OCI-LY3 (cell line): ENCODE measurements at regions not wholly inside any gene's neighbourhood (a gene's known extent, or its start where the extent isn't known, plus 50 kb on each side); places are given as distances from the start of the nearest gene placed in this dataset.
"Not testable (repeated sequence)": the region's sequence is repeated elsewhere in the genome, so short reads cannot be mapped to it uniquely, and the experiment has no call there.

ENCODE experiments used
- H2AFZ ChIP-seq: fragments of 200-600, 300-600 bp; shearing (Covaris generic); 2 replicates; pipeline ENCODE4 v1.6.0; 2014; ENCODE audit warnings: antibody characterized with exemption, low read depth, low read length
- H3K27ac ChIP-seq: fragments of 200-600, 300-600 bp; sonication (generic); 2 replicates; pipeline ENCODE4 v1.5.1; 2014; ENCODE audit warnings: mild to moderate bottlenecking, low read length, moderate library complexity, mixed read lengths
- H3K27me3 ChIP-seq: fragments of 200-600, 300-600 bp; sonication (generic); 2 replicates; pipeline ENCODE4 v1.6.1; 2014; ENCODE audit warnings: low read depth, low read length, mixed read lengths
- H3K36me3 ChIP-seq: fragments of 200-600, 300-600 bp; sonication (generic); replicated peaks from 2 replicates; pipeline ENCODE3; 2014; ENCODE audit warnings: low read depth, low read length, mixed read lengths
- H3K4me1 ChIP-seq: fragments of 300-600, 200-600 bp; sonication (generic); 2 replicates; pipeline ENCODE4 v1.6.1; 2014; ENCODE audit warnings: low read length, mixed read lengths
- H3K4me2 ChIP-seq: fragments of 200-600, 300-600 bp; sonication (generic); 2 replicates; pipeline ENCODE4 v1.6.1; 2014; ENCODE audit warnings: low read length, mixed read lengths
- H3K4me3 ChIP-seq: fragments of 300-600, 200-600 bp; sonication (generic); 2 replicates; pipeline ENCODE4 v1.5.1; 2014; ENCODE audit warnings: antibody characterized with exemption, mild to moderate bottlenecking, low read length, moderate library complexity
- H3K79me2 ChIP-seq: fragments of 300-600, 200-600 bp; shearing (Covaris generic); 2 replicates; pipeline ENCODE4 v1.6.1; 2014; ENCODE audit warnings: mild to moderate bottlenecking, low read length, mixed read lengths
- H3K9ac ChIP-seq: fragments of 300-600, 200-600 bp; shearing (Covaris generic); 2 replicates; pipeline ENCODE4 v1.6.0; 2014; ENCODE audit warnings: mild to moderate bottlenecking, low read length, moderate library complexity
- H3K9me3 ChIP-seq: fragments of 200-600, 300-600 bp; shearing (Covaris generic); 2 replicates; pipeline ENCODE4 v1.6.1; 2014; ENCODE audit warnings: low read length, mixed read lengths; ENCODE audit not compliant: insufficient read depth
- H4K20me1 ChIP-seq: fragments of 200-600, 300-600 bp; sonication (generic); 2 replicates; pipeline ENCODE4 v1.6.1; 2016; ENCODE audit warnings: low read length, mixed read lengths; ENCODE audit not compliant: insufficient read depth
- EZH2phosphoT487 ChIP-seq: fragments of 200-600 bp; shearing (Covaris generic); IDR thresholded peaks from 2 replicates; pipeline ENCODE4 v1.6.1; 2018; ENCODE audit warnings: antibody characterized with exemption, mixed run types, low read depth
- TF ChIP-seq, protein P1 (sequence below): fragments of 200-600, 300-600 bp; sonication (generic); IDR thresholded peaks from 2 replicates; pipeline ENCODE4 v1.5.1; 2014; ENCODE audit warnings: antibody characterized with exemption, low read length, low read depth

- no peaks in the 10 kb centered on the region for H3K36me3 ChIP-seq
- H3K9me3 ChIP-seq: no peaks in the 10 kb centered on the region
- TF ChIP-seq EZH2phosphoT487: no peak
- TF ChIP-seq, protein P1, sequence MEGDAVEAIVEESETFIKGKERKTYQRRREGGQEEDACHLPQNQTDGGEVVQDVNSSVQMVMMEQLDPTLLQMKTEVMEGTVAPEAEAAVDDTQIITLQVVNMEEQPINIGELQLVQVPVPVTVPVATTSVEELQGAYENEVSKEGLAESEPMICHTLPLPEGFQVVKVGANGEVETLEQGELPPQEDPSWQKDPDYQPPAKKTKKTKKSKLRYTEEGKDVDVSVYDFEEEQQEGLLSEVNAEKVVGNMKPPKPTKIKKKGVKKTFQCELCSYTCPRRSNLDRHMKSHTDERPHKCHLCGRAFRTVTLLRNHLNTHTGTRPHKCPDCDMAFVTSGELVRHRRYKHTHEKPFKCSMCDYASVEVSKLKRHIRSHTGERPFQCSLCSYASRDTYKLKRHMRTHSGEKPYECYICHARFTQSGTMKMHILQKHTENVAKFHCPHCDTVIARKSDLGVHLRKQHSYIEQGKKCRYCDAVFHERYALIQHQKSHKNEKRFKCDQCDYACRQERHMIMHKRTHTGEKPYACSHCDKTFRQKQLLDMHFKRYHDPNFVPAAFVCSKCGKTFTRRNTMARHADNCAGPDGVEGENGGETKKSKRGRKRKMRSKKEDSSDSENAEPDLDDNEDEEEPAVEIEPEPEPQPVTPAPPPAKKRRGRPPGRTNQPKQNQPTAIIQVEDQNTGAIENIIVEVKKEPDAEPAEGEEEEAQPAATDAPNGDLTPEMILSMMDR: no peak
- no peak overlapping the region for H3K9ac ChIP-seq
- no peaks in the 10 kb centered on the region for H3K79me2 ChIP-seq
- no peak overlapping the region for H2AFZ ChIP-seq
- H3K4me2 ChIP-seq: no peak overlapping the region
- H4K20me1 ChIP-seq: no peaks in the 10 kb centered on the region
- no peaks in the 10 kb centered on the region for H3K4me1 ChIP-seq
- H3K27me3 ChIP-seq: no peaks in the 10 kb centered on the region
- no peak overlapping the region for H3K27ac ChIP-seq
- no peak overlapping the region for H3K4me3 ChIP-seq
These were observed 510.0 kb upstream of the GRAMD2B start for GRCh38 chr5:125913200-125913599.

- Histone ChIP-seq H3K4me3 (no peak overlapping the region), H3K9ac (no peak overlapping the region), H3K9me3 (no peaks in the 10 kb centered on the region), H3K27ac (no peak overlapping the region), H2AFZ (no peak overlapping the region), H3K36me3 (no peaks in the 10 kb centered on the region), H4K20me1 (no peaks in the 10 kb centered on the region), H3K79me2 (no peaks in the 10 kb centered on the region), H3K4me2 (no peak overlapping the region), H3K27me3 (no peaks in the 10 kb centered on the region), H3K4me1 (no peaks in the 10 kb centered on the region)
- TF ChIP-seq EZH2phosphoT487: no peak
- TF ChIP-seq, protein P1: no peak
These were observed 508.7 kb upstream of the GRAMD2B start for GRCh38 chr5:125914471-125914870.

GRCh38 chr5:125923958-125924357, 499.3 kb upstream of the GRAMD2B start:
- H2AFZ ChIP-seq, H3K79me2 ChIP-seq, H3K4me3 ChIP-seq, H3K36me3 ChIP-seq, H3K9ac ChIP-seq, H3K27me3 ChIP-seq, H3K4me2 ChIP-seq, H4K20me1 ChIP-seq, H3K9me3 ChIP-seq, H3K27ac ChIP-seq: not testable (repeated sequence)
- peaks cover 35% of the 10 kb centered on the region for H3K4me1 ChIP-seq

DNA sequence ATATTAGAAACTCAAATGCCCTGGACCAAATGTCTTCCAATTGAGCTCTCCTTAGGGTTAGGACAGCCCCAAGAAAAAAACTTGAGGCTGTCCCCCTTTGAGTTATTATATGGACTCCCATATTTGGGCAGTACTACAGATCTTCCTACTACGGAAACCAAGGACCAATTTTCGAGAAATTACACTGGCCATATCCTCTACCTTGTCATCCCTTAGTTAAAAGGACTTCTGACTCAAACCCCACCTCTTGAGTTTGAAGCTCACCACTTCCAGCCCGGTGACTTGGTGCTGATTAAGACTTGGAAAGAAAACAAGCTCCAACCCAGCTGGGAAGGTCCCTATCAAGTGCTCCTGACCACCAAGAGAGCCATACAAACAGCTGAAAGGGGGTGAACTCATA, 497.0 kb upstream of the GRAMD2B start:
- H3K27ac ChIP-seq: peak overlapping the region; percentile 49
- H4K20me1 ChIP-seq: no peaks in the 10 kb centered on the region
- no peaks in the 10 kb centered on the region for H3K27me3 ChIP-seq
- no peak for TF ChIP-seq EZH2phosphoT487
- TF ChIP-seq, protein P1: no peak
- no peaks in the 10 kb centered on the region for H3K79me2 ChIP-seq
- H3K9ac ChIP-seq: no peak overlapping the region
- peak overlapping the region; percentile 14; the same call in 1 of the 2 replicates for H3K4me2 ChIP-seq
- H3K36me3 ChIP-seq: no peaks in the 10 kb centered on the region
- H3K4me1 ChIP-seq: peaks cover 40% of the 10 kb centered on the region
- no peak overlapping the region for H3K4me3 ChIP-seq
- H3K9me3 ChIP-seq: no peaks in the 10 kb centered on the region
- no peak overlapping the region for H2AFZ ChIP-seq

DNA sequence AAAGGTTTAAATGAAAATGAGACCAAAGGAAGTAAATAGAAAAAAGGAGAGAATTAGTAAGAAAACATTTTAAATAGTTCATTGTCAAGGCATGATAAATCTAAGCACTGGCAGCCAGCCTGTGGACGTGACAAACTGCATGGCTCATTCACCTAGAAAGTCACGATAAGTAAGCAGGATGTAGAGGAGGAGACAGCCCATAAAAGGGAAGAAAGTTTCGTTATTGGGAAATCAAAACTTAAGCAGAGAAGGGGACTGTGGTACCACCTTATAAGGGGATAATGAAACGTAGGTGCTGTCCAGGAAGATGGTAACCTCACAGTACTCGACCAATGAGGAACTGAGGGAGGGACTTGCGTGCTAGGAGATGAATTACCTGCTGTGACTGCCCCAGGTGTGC, 494.5 kb upstream of the GRAMD2B start:
- Histone ChIP-seq H4K20me1 (no peaks in the 10 kb centered on the region), H3K79me2 (no peaks in the 10 kb centered on the region), H3K4me1 (peaks cover 40% of the 10 kb centered on the region), H3K36me3 (no peaks in the 10 kb centered on the region), H3K4me2 (peak overlapping the region; percentile 22), H3K27me3 (no peaks in the 10 kb centered on the region), H3K4me3 (no peak overlapping the region), H3K9me3 (no peaks in the 10 kb centered on the region), H3K27ac (peak overlapping the region; percentile 63), H3K9ac (no peak overlapping the region), H2AFZ (no peak overlapping the region)
- TF ChIP-seq EZH2phosphoT487: no peak
- TF ChIP-seq, protein P1: no peak
